HG03575 (cell line): ENCODE measurements at regions not wholly inside any gene's neighbourhood (a gene's known extent, or its start where the extent isn't known, plus 50 kb on each side); places are given as distances from the start of the nearest gene placed in this dataset.
"Not testable (repeated sequence)": the region's sequence is repeated elsewhere in the genome, so short reads cannot be mapped to it uniquely, and the experiment has no call there.

Experiments used
- ATAC-seq: cut with Tn5 transposase; IDR thresholded peaks from one replicate; pipeline ENCODE4 v1.9.1; 2021; ENCODE audit not compliant: unreplicated experiment, insufficient number of reproducible peaks, low FRiP score; ENCODE audit errors: extremely low read depth

DNA sequence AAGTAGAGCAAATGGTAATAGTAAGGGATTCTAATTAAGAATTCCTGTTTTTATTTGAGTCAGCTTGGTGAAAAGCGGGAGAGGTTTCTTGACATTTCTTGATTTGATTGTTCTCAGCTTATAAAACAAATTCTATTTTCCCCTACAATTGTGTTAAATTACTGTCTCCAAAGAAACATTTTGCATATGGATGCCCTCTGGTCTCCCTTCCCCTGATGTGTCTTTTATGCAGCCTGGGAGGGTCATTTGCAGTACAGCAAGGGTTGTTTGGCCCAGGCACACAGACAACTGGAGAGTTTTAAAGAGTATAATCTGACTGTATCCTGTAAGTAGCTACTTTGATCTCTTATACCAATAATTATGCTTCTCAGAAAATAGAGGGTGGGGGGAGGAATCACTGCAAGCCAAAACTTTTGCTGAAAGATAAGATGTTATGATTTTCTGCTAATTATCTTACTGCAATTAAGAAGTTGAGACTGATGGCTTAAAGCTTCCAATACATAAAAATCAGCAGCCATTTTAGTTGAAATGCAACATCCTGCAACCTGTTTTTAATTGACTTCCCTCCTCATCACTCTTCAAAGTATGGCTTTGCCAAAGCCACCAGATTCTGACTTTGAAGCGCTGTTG, 204.1 kb upstream of the SEMA6A start:
- no peak for ATAC-seq

DNA sequence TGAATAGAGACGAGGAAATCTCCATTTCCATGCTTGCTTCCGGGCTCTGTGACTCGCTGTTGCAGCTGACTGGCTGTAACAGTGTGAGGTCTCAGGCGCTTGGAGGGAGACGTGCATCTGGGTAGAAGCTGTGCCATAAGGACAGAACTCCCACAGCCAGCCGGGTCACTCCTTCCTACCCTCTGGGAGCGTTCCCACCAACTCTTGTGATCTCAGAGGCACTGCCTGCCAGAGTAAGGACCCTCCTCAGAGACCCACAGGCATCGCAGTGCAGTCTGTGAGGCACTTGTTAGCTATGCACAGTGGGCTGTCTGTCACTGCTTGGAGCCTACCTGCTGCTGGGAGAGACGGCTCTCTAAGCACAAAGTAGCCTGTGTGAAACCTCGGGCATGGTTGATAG, 203.4 kb upstream of the SEMA6A start:
- no peak for ATAC-seq

DNA sequence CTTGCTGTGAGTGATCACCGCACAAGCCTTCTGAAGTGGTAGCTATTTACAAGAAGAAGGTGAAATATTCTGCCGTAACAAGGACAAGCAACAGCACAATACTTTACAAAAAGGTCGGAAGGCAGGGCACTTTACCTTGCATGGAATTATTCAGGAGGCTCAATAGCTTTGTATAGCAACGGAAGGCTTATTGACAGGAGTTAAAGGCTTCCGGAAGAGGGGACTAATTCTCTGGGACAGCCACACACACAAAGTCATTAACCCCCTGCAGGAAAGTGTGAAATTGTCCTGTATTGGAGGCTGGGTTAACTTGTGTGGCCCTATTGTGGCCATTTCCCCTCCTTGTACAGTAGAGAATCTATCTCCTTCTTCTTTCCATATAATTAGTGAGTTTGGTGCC, 199.3 kb upstream of the SEMA6A start:
- no peak for ATAC-seq

DNA sequence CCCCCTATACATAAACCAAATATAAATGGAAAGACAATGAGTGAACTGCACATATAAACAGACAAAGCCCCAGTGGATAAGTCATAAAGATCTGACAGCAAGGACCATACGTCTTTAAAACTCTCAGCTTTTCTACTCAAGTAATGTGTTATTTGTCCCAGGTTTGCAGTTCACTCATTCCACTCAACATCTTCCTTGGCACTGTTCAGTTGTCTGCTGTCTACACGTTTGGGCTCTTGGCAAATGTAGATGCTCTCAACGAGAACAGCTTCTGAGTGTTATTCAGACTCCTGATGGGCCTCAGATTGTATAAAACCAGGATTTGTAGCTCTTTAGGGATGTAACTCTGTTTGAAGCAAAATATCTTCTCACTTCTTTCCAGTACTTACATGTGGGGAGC, 198.2 kb upstream of the SEMA6A start:
- no peak for ATAC-seq

DNA sequence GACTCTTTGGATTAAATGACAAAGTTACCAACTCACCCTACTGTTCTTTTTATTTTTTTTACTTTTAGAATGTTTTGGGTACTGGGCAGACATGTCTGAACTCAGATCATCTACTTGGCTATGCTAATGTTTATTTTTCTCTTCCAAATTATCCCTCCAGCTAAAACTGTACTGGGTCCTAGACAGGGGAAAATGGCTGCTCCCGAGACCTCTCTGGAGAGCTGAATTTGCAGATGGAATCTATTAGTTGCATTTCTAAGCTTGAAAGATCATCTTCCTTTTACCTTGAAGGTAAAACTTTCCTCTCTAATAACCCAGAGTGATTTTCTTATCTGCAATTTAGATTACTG, 197.5 kb upstream of the SEMA6A start:
- ATAC-seq = no peak

DNA sequence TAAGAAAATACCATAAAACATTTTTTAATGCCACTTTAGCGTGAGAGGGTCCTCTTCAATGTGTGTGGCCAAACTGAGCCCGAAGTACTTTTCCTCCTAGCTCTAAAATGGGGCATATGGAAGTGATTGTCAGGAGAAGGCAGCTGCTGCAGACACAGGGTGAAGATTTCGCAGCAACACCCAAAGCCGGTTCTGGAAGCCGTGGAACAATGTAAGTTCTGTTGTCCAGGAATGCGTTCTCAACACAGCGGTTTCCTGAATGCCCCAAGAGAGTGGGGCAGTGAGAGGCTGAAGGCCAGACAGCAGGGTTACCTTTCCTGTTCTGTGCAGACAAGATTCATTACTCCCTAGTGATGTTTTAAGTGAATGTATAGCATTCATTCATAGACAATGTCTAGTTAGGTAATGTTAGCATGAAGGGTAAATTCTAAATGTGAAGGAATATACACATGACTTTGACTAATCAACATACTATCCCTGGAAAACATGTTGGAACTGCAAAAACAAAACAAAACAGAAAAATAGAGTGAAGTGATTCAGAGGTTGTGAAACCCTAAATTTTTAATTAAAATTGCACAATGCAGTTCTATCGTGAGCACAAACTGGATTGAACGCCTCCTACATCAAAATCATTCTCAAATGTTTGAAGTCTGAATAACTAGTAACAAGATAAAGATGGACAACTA, 197.0 kb upstream of the SEMA6A start:
- no peak for ATAC-seq

DNA sequence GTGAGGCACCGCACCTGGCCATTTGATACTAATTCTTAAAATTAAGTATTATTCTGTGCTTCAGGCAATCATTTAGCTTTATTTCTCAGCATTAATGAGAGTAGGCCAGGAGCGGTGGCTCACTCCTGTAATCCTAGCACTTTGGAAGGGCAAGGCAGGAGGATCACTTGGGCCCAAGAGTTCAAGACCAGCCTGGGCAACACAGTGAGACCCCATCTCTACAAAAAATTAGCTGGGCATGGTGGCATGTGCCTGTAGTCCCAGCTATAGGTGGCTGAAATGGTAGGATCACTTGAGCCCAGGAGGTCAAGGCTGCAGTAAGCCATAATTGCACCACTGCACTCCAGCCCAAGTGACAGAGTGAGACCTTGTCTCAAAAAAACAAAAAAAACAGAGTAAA, 195.3 kb upstream of the SEMA6A start:
- ATAC-seq = not testable (repeated sequence)

DNA sequence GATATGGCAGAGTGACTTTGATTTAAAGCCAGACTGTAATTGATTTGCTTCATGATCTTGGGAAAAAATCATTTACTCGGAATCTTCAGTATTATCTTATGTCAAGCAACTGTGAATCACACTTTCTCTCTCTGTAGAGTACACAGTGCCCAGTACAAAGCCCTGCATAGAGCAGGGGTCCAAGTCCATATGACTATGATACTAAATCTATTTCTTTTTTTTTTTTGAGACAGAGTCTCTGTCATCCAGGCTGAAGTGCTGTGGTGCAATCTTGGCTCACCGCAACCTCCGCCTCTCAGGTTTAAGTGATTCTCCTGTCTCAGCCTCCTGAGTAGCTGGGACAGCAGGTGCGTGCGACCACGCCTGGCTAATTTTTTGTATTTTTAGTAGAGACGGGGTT, 194.8 kb upstream of the SEMA6A start:
- ATAC-seq = no peak

DNA sequence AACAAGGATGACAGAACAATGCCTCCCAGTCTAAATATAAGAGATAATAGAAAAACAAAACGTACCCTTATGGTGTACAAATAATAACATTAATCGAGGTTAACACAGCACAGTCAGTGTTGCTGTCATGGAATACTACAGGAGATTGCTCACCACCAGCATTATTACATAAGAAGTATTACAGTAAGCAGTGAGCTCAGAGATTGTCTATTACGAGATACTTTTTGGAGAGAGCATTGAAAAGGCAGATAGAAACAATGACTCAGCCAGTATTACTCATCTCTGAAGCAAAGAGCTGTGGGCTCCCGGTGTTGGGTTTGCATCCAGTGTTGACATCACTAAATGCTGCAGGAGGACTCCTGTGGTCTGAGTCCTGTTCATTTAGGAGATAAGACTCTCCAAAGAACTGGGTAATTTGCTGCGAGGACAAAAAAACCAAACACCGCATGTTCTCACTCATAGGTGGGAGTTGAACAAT, 191.9 kb upstream of the SEMA6A start:
- peak; percentile 48 for ATAC-seq

DNA sequence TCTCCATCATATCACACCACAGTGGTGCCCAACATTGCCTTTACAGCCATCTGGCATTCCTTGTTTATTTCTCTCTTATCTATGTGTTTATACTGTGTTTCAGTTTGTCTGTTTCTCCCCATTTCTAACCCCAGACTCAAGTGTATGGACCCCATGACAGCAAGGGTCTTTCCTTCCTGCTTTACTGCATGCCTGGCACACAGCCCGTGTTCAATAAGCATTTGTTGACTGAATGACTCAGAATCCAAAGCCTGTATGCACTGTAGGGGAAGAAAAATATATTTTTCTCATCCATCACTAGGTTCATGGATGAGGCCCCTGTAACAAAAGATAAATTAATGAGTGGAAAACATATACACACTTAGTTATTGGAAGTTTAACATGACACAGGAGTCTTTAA, 190.8 kb upstream of the SEMA6A start:
- ATAC-seq = no peak

DNA sequence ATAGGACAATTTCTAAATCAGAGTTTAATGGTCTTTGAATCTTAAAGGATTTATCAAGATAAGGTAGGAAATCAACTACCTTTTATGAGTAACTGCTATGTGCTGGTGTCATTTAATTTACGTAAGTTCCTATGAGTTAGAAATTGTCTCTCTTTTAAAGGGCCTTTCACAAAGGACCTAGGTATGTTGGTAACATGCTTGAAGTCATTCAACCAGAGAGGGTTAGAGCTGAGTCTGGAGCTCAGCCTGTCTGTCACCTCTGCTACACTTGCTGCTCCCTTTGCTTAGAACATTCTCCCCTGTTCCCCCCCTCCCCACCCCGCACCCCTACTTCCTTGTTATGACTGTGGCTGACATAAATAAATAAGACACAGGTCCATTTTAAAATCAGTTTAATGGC, 190.3 kb upstream of the SEMA6A start:
- ATAC-seq = no peak

DNA sequence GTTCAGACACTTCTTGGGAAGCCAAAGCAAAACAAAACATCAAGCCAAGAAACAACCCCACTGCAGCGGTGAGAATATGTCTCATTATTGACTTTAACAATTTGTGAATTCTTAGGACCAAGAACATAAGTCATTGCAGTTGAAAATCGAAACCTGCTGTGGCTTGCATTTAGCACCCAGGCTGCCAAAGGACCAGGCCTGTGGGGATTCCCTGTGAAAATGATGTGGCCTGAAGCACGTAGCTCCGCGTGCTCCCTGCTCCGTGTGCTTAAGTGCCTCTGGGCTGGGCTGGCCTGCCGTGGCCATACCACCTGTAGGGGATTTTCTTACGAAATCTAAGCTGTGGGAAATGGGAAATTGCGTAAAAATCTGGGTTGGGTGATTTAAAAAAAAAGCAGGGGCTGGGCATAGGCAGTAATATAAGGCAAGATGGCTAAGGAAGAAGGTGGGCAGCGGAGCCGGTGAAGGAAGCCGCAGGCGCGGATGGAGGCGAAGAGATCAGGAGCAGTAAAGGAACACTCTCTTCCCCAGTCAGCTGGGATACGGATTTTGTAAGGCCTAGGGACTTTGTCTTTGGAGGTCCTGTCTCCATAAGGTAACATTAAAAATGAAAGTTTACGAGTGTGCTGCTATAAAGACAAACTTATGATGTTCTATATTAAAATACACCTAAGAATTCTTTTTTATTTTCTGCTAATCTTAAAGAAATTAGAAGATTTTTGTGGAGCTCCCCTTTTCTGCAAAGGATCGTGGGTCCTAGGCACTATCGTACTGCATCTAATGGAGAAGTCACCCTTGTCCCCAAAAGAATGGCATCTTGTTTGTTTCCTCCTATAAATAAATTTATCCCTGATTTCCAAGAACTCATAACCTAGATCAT, 189.6 kb upstream of the SEMA6A start:
- ATAC-seq = peak; percentile 58

DNA sequence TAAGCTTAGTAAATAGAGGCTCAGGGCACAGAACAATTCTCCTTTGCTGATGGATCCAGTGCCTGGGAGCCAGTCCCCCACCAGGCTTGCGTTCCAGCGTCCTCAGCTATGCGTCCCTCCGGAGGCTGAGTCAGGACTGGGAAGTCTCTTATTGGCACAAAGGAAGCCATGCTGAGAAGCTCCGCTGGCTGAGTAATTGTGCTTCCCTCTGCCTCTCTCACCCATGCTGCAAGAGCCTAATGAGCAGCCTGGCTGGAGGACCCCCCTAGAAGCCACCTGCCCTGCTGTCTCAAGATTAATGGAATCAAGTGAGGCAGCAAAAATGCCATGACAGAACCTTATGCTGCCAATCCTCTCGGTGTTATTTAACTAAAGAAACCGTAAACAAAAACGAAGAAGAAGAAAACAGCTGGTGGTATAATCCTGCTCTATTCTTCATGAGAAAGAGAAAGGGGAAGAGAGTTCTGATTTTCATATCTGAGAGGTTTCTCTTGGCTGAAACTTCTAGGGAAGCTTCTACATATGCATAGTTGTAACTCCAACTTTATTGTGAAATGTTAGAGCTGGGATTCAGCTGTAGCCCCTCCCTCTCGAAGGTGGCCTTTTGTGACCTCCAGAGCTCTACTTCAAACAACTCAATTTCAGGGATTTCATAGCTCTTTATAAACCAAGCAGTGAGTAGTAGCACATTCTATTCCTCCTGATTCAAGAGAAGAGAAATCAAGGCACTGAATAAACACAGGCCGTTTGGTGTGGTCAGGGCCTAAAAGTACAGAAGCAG, 185.4 kb upstream of the SEMA6A start:
- ATAC-seq = no peak

DNA sequence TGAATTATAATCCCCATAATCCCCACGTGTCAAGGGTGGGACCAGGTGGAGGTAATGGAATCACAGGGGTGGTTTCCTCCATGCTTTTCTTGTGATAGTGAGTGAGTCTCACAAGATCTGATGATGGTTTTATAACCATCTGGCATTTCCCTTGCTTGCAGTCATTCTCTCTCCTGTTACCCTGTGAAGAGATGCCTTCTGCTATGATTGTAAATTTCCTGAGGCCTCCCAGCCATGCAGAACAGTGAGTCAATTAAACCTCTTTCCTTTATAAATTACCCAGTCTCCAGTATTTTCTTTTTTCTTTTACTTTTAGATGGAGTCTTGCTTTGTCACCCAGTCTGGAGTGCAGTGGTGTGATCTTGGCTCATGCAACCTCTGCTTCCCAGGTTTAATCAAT, 182.7 kb upstream of the SEMA6A start:
- ATAC-seq = no peak

DNA sequence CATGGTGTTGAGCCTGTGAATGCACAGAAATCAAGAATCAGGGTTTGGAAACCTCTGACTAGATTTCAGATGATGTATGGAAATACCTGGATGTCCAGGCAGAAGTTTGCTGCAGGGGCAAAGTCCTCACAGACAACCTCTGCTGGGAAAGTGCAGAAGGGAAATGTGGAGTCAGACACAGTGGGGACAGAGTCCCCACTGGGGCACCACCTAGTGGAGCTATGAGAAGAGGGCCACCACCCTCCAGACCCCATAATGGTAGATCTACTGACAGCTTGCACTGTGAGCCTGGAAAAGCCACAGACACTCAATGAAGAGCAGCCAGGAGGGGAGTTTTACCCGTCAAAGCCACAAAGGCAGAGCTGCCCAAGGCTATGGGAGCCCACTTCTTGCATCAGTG, 181.9 kb upstream of the SEMA6A start:
- ATAC-seq = no peak

DNA sequence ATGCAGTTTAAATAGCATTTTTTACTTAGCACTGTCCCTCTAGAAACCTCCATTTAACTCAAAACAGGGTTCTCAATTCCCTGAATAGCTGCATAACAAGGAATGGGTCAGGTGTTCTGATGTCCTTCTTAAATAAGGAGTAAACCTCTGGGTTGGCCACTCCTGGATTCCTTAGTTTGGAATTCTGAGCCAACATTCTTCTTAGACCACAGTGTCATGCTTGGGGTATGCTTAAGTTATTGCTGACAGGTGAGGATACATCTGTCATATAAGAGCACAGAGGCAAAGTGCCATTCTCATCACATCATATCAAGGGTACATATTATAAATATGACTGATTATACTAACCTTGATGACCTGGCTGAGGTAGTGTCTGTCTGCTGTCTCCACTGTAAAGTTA, 179.9 kb upstream of the SEMA6A start:
- ATAC-seq = no peak

DNA sequence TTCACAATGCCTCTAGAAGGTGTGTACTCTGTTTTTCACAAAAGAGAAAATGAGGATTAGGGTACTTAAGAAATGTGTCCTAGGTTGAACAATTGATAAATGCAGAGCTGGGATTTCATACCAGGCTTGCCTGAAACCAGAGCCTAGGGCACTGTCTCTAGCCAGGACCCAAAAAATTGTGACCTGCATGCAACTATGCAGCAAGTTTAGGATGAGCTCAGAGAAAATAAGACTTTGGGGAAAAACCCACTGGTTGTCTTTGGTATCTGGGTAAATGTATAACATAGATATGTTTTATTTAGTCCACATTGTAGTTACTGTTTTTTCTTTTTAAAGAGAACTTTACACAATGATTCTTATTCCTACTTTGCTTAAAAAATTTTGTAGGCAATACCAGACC, 177.1 kb upstream of the SEMA6A start:
- ATAC-seq = no peak

DNA sequence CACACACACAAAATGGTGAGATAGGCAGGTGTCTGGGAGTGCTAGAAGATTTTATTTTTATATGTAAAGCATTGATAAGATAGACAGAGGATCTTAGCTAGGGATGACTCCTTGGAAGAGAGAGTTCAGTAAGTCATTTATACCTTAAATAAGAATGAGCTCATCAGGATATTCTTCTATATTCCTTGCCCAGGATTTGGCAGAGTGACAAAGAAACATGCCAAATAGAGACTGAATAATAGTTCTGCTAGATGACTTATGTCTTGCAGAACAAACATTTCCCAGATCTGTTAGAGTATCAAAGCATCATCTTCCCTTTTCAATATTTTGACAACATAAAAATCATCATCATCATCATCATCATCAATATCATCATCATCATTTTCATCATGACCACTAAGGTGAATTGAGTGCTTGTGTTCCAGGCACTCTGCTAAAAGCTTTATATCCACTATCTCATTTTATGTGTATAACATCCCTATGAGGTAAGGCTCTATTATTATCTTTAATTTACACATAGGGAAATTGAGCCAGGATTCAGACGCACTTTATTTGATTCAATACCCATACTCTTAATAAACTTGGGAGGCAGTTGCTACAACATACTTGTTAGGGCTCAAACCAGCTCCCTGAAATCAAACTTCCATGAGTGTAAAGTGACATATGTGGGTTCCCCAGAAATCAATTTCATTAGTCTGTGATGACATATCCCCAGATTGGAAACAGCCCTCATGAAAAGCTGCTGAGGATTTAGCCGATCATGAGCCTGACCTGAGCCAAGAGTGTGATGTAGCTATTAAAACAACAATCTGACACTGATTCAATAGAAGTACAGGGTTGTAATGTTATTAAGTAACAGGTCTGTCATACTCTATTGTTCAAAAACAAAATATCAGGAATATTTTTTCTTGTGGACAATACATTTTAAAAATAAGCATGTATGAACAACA, 176.3 kb upstream of the SEMA6A start:
- ATAC-seq = no peak
